Glomerular visceral epithelial cell (primary cell): ENCODE measurements at regions not wholly inside any gene's neighbourhood (a gene's known extent, or its start where the extent isn't known, plus 50 kb on each side); places are given as distances from the start of the nearest gene placed in this dataset.
A peak's percentile ranks its signal among the peaks of the same experiment; 100 is the strongest.
"Not testable (repeated sequence)": the region's sequence is repeated elsewhere in the genome, so short reads cannot be mapped to it uniquely, and the experiment has no call there.

Source experiments
- DNase-seq: peaks from one replicate; pipeline ENCODE4 v3.0.0-alpha.2; 2016; ENCODE audit errors: extremely low spot score

DNA sequence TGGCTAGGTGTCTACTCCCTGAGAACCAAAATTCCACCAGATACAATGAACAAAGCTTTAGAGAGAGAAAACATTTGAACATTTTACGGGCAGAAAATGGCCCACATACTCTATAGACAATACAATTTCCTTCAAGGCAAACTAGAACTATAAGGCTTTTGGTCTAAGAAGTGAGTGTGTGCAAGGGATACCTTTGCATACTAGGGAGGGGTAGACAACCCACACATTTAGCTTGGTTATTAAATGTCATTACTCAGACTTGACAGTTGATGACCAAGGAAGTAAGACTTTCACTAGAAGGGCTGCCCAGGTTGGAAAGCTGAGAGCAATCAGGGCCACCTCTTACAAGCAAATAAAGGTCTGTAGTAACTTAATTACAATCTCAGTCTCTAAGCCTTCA, 64.0 kb upstream of the PLEKHM1 start:
- DNase-seq, result not testable (repeated sequence)

DNA sequence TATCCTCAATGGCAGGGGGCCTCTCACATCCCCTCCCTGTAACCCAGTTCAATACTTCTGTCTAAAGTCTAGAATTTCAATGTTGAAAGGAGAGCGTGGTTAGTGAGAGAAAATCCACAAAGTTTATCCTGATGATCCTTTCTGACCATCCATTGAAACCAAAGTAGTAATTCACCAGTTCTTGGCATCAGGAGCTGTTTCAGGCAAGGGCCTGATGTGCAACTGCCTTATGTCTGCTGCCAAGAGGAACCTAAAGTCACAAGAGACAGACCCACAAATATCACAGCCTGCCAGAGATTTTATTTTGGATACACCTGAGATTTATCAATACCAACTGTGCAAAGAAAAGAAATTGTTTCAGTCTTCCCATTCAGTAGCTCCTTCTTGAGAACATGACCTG, 68.3 kb upstream of the PLEKHM1 start:
- not testable (repeated sequence) for DNase-seq

DNA sequence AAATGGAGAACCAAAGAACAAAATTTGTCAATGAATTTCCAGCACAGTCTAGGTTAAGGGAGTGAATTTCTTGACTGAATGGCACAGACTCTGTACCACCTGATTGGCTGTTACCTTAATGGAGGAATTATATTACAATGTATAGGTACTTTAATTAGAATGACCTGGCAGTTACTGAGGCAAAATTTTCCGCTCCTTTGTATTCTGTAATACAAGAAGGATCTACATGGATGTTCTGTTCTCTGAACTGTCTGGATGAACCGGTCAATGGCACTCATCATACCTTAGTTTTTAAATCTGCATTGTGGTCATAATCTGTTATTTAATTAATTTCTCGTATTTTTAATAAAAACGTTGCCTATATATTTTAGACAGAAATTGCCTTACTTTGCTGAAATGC, 72.3 kb upstream of the PLEKHM1 start:
- DNase-seq, result not testable (repeated sequence)

DNA sequence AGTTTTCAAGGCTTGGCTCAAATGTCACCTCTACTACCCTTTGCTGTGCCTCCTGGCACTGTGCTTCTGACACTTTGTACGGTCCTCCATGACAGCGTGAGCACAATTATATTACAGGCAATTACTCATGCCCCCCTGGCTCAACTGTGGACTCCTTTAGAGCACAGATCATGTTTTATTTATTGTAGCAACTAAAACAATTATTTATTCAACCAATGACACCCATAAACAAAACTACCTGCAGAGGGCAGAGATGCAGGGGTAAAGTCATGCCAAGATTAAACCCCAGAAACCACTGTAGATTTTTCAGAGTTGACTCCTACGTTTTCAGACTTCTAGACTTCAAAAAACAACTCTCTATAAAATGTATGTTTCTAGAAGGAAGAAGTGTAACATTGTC, 72.8 kb upstream of the PLEKHM1 start:
- not testable (repeated sequence) for DNase-seq

DNA sequence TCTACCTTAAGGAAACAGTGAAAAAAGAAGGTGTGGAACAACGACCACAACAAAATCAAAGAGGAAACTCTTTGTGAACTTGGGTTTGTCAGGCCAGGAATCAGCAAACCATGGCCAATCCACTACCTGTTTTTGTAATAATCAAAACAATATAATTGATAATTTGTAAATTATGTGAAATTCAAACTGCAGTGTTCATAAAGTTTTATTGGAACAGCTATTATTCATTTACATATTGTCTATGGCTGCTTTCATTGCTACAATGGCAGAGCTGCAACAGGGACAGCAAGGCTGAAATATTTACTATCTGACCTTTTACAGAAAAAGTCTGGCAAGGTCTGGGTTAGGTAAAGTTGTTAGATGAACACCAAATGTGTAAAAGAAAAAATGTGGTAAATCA, 77.8 kb upstream of the PLEKHM1 start:
- not testable (repeated sequence) for DNase-seq

DNA sequence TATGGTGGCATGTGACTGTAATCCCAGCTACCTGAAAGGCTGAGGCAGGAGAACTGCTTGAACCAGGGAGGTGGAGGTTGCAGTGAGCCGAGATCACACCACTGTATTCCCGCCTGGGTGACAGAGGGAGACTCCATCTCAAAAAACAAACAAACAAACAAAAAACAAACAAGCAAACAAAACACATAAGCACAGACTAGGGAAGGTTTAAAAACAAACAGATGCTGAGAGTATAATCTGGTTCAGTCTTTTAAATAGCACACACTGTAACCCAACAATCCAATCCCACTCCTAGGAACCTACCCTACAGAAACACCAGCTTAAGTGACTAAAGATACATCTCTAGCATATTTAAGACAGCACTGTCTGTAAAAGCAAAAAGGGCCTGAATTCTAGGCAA, 82.8 kb upstream of the PLEKHM1 start:
- not testable (repeated sequence) for DNase-seq

DNA sequence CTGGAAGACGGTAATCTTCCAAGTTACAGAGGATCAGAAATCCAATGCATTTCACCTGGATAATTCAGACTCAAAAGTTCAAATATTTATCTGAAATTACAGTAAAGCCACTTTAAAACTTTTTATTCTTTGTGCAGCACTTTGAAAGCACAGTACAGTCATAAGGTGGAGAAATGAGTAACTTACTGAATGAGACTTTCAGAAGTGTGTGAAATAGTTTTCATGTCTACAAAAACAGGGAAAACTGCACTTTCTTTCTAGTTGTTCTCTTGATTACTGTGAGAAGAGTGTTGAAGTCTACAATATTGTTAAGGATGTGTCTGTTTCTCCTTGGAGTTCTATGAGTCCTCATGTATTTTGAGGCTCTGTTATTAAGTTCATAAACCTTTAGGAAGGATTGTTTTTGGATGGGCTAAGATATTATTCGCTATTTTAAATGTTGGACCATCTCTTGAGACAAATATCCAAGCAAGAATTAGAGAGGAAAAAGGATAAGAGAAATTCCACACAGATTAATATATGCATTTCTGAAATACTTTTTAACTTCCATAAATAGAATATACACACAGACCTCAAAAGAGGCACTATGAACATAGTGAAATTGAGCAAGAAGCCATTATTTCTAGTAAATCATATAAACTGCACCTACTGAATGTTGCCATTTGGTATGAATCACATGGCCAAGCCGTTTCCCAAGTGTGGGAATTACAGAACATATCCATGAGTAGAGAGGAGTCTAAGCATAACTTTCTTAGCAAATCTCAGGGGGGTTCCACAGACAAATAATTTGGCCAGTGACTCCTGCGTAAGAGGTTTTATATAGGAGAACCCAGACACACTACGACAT, 83.6 kb upstream of the PLEKHM1 start:
- DNase-seq, result no peak

DNA sequence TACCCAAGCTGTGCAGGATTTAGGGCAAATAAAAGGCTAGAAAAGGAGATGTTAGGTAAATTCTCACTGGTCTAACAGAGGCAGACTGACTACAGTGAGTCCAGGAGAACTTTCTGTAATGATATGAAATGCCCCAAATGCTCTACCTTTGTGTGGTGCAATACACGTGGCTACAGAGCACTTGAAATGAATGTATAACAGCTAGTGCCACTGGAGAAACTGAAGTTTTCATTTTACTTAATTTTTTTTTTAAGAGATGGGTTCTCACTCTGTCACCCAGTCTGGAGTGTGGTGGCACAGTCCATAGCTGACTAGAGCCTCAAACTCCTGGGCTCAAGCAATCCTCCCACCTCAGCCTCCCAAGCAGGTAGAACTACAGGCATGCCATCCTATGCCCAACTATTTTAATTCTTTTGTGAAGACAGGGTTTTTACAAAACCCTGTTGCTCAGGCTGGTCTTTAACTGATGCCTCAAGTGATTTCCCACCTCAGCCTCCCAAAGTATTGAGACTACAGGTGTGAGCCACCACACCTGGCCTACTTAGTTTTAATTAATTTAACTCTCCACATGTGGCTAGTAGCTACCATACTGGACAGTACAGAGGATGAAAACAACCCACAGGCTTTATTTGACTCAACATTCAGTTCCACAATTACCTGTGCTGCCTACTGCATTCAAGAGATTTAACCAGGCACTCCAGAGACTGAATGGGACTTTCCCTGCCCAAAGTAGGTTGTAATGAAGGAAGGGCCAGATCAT, 84.8 kb upstream of the PLEKHM1 start:
- DNase-seq, result no peak

DNA sequence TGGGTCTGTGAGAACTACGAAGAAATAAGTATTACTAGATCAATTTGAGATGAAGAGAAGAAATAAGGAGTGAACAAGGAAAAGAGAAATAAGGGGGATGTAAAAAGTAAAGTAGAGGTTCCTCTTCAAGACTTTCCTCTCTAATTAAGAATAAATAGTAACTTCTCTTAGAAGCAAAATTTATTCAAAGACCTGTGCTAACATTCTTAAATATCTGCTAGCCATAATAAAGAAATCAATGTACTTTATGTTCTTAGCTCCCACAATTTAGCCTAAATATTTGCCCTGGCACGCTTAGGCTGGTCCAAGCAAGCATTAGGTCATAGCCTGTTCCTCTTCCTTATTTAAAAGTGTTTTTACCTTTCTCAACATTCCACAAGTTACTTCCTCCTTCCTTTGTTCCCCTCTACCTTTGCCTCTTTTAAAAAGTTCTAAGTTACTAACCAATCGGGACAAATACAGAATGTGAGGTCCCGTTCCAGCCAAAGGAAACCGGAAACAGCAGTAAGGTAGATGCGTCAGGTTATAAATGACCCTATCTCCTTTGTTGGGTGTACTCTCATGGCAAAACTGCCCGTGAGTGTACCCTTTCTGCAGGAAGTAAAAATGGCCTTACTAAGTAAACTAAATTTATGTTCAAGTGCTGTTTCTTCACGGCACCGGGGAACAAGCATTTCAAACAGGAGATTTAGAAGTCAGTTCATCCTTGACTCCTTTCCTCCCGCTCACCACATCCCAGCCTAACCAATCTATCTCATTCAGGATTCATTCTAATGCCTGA, 86.2 kb upstream of the PLEKHM1 start:
- DNase-seq, result not testable (repeated sequence)

DNA sequence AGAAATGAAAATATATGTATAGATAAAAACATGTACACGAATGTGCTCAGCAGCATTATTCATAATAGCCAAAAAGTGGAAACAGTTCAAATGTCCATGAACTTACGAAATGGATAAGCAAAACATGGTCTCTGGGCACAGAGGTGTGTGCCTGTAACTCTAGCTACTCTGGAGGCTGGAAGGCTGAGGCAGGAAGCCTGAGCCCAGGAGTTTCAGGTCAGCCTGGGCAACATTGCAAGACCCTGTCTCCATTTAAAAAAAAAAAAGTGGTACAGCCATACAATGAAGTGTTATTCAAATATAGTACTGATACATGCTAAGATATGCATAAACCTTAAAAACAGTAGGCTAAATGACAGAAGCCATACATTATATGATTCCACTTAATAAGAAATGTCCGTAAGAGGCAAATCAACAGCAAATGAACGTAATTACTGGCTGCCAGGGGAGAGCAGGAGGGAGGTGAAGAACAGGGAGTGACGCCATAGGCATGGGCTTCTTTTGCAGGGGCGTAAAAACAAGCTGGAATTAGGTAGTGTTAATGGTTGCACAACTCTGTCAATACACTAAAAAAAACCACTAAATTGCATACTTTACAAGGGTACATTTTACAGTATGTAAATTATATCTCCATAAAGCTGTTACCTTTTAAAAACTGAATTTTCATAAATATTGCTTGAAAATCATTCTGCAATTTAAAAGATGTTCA, 87.2 kb upstream of the PLEKHM1 start:
- no peak for DNase-seq

DNA sequence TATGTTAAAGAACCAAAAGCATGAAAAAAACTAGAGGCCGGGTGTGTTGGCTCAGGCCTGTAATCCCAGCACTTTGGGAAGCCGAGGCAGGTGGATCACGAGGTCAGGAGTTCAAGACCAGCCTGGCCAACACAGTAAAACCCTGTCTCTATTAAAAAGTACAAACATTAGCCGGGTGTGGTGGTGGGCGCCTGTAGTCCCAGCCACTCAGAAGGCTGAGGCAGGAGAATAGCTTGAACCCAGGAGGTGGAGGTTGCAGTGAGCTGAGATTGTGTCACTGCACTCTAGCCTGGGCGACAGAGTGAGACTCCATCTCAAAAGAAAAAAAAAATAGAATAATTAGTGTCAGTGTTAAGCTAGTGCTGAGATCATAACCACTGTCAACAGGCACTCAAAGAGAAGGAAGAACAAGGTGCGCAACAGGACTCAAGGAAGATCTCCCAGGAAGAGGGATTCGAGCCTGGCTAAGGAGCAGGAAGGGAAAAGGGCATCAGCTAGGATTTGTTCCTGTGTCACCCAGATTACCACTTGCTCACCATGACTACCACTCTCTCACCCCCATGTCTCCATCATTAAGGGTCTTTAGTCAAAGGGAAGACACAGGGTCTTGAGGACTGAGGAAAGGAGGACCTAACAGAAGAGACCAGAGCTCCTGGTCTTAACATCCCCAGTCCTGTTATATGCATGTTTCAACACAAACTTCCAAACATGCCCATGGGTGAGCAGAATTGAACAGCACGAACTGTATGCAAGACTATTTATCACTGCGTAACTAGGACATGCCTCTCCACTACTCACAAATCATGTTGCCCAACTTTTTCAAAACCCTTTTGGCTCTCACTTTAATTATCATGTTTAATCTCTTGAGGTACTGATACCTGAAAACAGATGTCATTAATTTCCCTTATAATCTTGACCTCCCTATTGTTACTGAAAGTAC, 88.3 kb upstream of the PLEKHM1 start:
- no peak for DNase-seq

DNA sequence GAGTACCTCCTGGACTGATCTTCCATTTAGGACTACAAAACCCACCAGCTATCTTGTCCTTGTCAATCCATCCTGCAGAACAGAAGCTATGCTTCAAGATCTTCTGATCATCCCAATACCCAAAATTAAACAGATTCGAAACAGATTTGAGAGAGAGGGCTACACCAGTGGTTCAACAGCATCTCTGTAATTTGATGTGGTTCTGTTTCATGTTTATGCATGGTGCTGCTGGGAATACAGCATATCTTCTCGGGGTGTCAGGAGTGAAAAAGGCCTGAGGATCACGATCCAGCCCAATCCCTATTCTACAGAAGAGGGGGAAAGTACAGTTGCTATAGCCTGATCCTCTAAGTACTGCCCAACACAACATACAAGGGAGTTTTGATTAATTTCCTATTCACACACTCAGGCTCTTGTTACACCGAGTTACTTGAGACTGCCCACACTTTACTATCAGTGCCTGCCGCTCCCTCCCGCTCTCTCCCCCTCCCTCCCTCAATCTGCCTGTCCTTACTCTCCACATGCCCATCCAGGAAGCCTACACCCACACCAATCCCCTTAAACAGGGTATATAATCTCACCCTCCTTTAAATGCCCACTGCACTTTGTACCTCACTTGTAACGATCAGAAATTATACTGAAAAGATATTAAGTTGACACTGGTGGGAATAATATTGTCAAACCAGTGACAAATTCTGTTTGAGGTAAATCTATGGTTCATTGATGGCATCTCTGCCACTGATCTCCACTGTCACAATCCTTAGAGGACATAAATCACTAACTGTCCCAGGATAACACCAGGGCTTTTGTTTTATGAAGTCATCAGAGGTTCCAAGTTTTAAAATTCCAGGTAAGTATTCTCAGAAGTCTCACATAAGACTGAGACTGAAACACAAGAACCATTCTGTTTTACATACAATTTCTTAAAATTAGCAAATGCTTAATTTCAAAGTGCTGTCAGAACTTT, 89.3 kb upstream of the PLEKHM1 start:
- no peak for DNase-seq

DNA sequence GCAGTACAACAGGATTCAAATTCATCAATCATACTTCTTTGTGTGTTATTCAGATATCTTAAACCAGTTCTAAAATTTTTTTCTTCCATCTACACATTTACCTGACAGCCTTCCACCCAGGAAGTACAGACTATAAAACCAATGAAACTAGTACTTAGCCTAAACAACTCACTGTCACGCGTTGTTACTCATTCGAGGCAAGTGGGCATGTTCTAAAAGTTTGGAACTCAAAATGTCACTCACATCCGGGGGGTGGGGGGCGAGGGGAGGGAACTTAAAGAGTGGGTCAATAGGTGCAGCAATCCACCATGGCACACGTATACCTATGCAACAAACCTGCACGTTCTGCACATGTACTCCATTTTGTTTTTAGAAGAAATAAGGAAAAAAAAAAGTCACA, 90.4 kb upstream of the PLEKHM1 start:
- DNase-seq, result no peak

DNA sequence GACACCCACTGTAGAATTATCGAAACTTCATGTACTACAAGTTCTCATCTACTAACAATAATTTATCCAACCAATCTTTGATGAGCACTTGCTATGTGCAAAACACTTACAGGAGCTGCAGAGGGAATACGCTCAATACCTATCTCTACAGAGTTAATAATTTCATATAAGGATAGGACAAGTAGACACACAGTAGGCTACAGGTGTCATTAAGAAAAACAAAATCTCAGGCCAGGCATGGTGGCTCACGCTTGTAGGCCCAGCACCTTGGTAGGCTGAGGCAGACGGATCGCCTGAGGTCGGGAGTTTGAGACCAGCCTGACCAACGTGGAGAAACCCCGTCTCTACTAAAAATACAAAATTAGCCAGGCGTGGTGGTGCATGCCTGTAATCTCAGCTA, 91.3 kb upstream of the PLEKHM1 start:
- DNase-seq, result no peak

DNA sequence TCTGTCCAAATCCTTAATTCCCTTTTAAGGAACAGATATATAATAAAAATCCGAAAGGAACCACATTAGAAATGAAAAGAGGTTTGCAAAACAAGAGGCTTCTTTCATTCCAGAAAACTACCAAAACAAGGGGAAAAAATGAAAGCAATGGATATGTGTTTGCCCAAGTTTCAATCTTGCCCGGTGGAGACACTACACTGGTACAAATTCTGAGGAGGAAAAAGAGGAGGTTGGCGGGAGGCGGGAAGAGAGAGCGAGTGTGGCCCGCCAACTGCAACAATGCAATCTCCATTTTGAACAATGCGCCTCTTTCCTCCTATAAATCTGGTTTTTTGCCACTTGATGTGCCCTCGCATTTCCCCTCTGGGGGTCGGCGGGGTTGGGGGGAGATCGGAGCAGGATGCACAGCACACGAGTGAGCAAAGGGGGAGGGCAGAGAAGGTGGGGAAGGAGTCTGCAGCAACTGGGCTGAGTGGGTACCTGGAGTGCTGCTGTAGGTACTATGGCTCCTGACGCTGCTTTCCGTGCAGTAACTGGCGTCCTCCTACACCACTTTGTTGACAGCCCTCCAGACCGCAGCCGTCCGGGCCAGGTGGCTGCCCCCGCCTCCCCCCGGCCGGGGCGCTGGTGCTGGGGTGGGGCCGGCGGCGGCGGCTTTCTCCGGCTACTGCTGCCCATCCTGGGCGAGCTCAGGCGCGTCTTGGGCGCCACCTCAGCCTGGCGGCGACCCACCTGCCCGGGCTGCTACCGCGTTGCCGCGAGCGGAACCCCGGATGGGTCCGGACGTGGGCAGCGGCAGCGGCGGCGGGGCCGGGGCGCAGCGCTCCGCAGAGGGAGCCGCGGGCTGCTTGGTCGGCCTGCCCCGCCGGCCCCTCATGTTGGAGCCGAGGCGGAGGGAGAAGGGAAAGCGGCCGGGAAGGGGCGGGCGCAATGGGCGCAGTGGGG, 93.8 kb upstream of the PLEKHM1 start:
- peak; percentile 78 for DNase-seq

DNA sequence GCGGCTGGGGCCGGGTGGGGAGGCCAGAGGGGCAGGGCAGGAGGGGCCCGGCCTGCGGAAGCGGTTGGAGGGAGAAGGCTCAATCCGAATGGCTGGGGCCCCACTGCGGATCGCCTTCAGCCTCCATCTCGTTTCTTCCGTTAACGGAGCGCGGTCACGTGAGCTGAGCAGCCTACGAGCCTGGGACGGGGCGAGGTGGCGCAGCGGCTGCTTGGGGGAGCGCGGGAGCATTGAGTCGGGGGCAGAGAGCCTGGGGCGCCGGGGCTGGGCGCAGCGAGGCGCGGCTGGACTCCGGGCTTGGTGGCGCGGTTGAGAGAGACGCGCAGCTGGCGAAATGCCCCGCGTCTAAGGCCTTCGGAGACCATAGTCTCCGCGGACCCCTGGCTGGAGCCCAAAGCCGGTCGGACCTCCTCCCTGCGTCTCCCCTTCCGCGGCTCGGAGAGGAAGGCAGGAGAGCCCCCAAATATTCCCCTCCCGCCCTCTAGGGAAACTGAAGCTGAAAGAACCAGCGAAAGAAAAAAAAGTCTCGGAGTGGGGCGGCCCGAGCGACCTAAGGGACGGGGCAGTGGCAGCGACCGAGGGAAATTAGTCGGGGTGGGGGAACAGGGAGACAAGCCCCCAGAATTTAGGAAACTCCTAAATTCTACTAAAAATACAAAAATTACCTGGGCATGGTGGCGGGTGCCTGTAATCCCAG, 94.7 kb upstream of the PLEKHM1 start:
- DNase-seq, result peak; percentile 84

DNA sequence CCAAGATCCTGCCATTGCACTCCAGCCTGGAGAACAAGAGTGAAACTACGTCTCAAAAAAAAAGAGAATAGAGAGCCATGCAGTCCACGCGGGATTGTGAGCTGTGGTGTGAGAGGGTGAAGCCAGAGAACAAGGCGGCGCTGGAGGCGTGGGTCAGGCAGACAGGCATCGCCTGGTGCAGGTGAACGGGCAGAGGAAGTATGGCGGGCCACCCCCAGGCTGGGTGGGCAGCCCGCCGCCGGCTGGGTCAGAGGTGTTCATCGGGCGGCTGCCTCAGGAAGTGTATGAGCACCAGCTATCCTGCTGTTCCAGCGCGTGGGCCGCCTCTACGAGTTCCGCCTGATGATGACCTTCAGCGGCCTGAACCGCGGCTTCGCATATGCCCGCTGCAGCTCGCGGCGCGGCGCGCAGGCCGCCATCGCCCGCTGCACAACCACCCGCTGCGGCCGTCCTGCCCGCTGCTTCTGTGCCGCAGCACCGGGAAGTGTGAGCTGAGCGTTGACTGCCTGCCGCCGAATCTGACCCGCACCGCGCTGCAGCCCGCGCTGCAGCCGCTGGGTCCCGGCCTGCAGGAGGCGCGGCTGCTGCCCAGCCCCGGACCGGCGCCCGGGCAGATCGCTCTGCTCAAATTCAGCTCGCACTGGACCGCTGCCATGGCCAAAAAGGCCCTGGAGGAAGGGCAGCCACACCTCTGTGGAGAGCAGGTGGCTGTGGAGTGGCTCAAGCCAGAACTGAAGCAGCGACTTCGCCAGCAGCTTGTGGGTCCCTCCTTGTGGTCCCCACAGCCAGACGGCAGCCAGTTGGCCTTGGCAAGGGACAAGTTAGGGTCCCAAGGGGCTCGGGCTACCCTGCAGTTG, 95.5 kb upstream of the PLEKHM1 start:
- peak; percentile 28 for DNase-seq
